Upper lobe of left lung (tissue), 6 donors: ENCODE measurements at regions not wholly inside any gene's neighbourhood (a gene's known extent, or its start where the extent isn't known, plus 50 kb on each side); places are given as distances from the start of the nearest gene placed in this dataset.

ENCODE experiments used
- ATAC-seq, 2 donors: fragments of 200-7000 bp; cut with Tn5 transposase; one replicate each; pipeline ENCODE4 v1.9.1; 2022; ENCODE audit warnings: mild to moderate bottlenecking in 2 of 2, moderate library complexity in 2 of 2; ENCODE audit not compliant: low FRiP score in 2 of 2
- DNase-seq, 2 donors: peaks; one replicate each; pipeline ENCODE4 v3.0.0-alpha.2; 2019 to 2020
- H3K27ac ChIP-seq, 4 donors: fragments of 200-600 bp; sonication (generic); one replicate each; pipeline ENCODE4 v1.5.1; 2016 to 2019
- H3K27me3 ChIP-seq, 4 donors: fragments of 200-600 bp; sonication (generic); one replicate each; pipeline ENCODE4 v1.5.1; 2017 to 2019
- H3K36me3 ChIP-seq, 4 donors: fragments of 200-600 bp; sonication (generic); one replicate each; pipeline ENCODE4 v1.5.1; 2016 to 2019
- H3K4me1 ChIP-seq, 4 donors: fragments of 200-600 bp; sonication (generic); one replicate each; pipeline ENCODE4 v1.5.1; 2018 to 2019
- H3K4me3 ChIP-seq, 4 donors: fragments of 200-600 bp; sonication (generic); one replicate each; pipeline ENCODE4 v1.5.1; 2017 to 2019; ENCODE audit warnings: mild to moderate bottlenecking in 2 of 4, moderate library complexity in 1 of 4
- H3K9me3 ChIP-seq, 4 donors: fragments of 200-600 bp; sonication (generic); one replicate each; pipeline ENCODE4 v1.5.1; 2018 to 2019
- EP300 ChIP-seq, 4 donors: sonication (generic); formaldehyde crosslinking; IDR thresholded peaks; one replicate each; pipeline ENCODE4 v1.5.1; 2017; ENCODE audit warnings: antibody characterized with exemption in 4 of 4, control low read depth in 2 of 4
- POLR2A ChIP-seq, 4 donors: fragments of 450-650 bp; IDR thresholded peaks; one replicate each; pipeline ENCODE4 v1.5.1; 2016 to 2017; ENCODE audit warnings: antibody characterized with exemption in 4 of 4, mild to moderate bottlenecking in 2 of 4
- POLR2AphosphoS5 ChIP-seq, 2 donors: sonication (generic); formaldehyde crosslinking; IDR thresholded peaks; one replicate each; pipeline ENCODE4 v1.5.1; 2017; ENCODE audit warnings: antibody characterized with exemption in 2 of 2
- WGBS, 2 donors: methylation state at CpG; one replicate each; pipeline ENCODE4 v1.1.5; 2017 to 2018; 5-methylcytosine and 5-hydroxymethylcytosine counted together
- TF ChIP-seq, protein P1 (sequence below), 6 experiments: fragments of 450-650 bp in 4 of 6; fragments of 200-600 bp in 2 of 6; sonication (generic) in 2 of 6; IDR thresholded peaks; one replicate each; pipeline ENCODE4 v1.5.1; 2016 to 2019; ENCODE audit warnings: antibody characterized with exemption in 6 of 6
- donor health status: DM: no; HTN: no; CAD: no; lungs with moderate emphysema.
- donor health status: DM: no; HTN: yes; CAD: no; lungs with severe emphysema.

DNA sequence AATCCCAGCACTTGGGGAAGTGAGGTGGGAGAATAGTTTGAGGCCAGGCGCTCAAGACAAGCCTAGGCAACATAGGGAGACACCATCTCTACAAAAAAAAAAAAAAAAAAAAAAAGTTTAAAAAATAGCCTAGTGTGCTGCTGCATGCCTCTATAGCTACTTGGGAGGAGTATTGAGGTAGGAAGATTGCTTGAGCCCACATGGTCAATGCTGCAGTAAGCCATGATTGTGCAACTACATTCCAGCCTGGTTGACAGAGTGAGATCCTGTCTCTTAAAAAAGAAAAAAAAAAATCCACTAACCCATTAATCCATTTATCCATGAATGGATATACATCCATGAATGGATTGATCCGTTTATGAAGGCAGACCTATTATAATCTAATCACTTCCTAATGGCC lies 1064.6 kb upstream of the EYS start:
- TF ChIP-seq, protein P1, sequence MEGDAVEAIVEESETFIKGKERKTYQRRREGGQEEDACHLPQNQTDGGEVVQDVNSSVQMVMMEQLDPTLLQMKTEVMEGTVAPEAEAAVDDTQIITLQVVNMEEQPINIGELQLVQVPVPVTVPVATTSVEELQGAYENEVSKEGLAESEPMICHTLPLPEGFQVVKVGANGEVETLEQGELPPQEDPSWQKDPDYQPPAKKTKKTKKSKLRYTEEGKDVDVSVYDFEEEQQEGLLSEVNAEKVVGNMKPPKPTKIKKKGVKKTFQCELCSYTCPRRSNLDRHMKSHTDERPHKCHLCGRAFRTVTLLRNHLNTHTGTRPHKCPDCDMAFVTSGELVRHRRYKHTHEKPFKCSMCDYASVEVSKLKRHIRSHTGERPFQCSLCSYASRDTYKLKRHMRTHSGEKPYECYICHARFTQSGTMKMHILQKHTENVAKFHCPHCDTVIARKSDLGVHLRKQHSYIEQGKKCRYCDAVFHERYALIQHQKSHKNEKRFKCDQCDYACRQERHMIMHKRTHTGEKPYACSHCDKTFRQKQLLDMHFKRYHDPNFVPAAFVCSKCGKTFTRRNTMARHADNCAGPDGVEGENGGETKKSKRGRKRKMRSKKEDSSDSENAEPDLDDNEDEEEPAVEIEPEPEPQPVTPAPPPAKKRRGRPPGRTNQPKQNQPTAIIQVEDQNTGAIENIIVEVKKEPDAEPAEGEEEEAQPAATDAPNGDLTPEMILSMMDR (IDR thresholded peaks at IDR 0.05), result no peak
- TF ChIP-seq POLR2AphosphoS5 (IDR thresholded peaks at IDR 0.05) (no peak), POLR2A (IDR thresholded peaks at IDR 0.05) (no peak), EP300 (IDR thresholded peaks at IDR 0.05) (no peak)
- Histone ChIP-seq H3K4me1 (no peaks in the 10 kb centered on the region), H3K9me3 (peaks cover 0 to 7% (median 0%) of the 10 kb centered on the region in 4 donors)

DNA sequence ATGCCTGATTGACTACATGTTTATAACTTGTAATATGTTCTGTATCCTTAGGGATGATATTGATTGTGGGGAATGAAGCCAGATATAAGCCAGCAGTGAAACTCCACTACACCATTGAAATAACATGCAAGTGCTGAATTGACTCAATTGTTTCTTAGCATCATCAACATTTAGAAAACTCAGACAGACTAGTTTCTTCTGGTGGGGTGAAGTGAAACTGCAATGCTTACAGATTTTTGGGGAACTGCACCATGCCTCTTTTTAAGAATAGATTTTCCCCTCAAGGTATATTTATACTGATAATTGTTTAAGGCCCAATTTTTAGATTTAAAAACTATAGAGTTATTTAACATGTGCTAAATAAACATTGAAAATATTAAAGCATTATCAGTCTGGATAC lies 1044.6 kb upstream of the EYS start:
- Histone ChIP-seq H3K9me3 (no peaks in the 10 kb centered on the region), H3K36me3 (no peaks in the 10 kb centered on the region), H3K4me3 (no peak overlapping the region), H3K4me1 (no peaks in the 10 kb centered on the region), H3K27me3 (no peaks in the 10 kb centered on the region), H3K27ac (no peak overlapping the region)
- ATAC-seq (no peak), DNase-seq (no peak)
- TF ChIP-seq, protein P1 (IDR thresholded peaks at IDR 0.05), result no peak
- no peak for TF ChIP-seq EP300 (IDR thresholded peaks at IDR 0.05)
- no peak for TF ChIP-seq POLR2AphosphoS5 (IDR thresholded peaks at IDR 0.05)
- no peak for TF ChIP-seq POLR2A (IDR thresholded peaks at IDR 0.05)

More for the DNA sequence above, 1064.6 kb upstream of the EYS start:
- H3K36me3 ChIP-seq, result no peaks in the 10 kb centered on the region
- no peak overlapping the region for H3K27ac ChIP-seq
- H3K4me3 ChIP-seq, result no peak overlapping the region
- H3K27me3 ChIP-seq, result no peaks in the 10 kb centered on the region
- WGBS, 2 donors, result 72 to 81% methylated on average over 2 of the region's 2 CpGs
- ATAC-seq (no peak), DNase-seq (no peak)

DNA sequence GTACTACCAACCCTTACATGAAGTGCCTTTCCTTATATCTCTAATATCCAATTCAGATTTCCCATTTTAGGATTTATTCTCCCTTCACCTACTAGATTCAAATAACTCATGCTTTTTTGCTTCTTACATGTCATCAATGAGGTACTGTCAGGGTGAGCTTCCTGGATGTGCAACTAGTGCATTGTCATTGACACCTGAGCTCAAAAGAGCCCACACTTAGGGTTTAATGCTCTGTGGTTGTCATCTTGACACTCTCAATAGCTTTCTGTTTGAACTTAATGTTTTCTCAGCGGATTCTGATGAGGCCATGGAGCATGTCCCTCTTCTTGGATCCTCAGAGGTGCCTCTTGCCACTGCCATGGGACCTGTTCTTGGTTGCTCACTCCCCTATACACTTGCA lies 1033.3 kb upstream of the EYS start:
- 33 to 58% methylated on average over 1 of the region's 1 CpG for WGBS, 2 donors

DNA sequence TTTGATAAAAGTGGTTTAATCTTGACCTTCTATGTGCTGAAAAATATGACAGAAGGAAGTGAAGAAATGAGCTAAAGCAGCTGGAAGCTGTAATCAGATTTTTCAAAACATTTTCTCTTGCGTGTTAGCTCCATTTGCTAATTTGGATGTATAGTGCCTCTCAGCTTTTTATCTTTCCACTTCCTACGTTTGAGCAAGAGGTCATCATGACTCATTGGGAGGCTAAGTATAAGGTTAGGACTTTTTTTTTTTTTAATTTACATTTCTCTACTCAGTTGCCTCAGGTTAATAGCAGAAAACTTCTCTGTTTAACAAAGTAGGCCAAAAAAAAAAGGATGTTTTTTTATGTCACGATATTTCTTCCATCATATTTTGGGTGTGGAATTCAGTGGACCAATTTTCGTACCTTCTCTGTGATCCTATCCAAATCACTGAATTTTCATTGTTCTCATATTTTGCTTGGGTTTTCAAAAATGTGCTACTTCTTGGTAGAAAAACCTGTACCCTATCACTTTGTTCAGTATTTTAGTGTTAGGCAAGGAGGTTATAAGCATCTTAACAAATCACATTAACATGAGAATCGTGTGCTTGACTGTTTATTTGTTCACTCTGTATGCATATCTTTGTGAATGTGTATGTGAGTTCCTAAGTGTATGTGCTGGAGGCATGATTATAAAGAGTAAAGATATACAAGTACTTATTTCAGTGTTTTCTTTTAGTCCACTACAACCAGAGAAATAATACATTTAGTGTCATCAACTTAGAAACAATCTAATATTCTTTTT lies 1028.3 kb upstream of the EYS start:
- ATAC-seq (no peak), DNase-seq (no peak)
- Histone ChIP-seq H3K36me3 (no peaks in the 10 kb centered on the region), H3K27ac (no peak overlapping the region), H3K4me3 (no peak overlapping the region), H3K27me3 (no peaks in the 10 kb centered on the region), H3K4me1 (no peaks in the 10 kb centered on the region), H3K9me3 (no peaks in the 10 kb centered on the region)
- TF ChIP-seq EP300 (IDR thresholded peaks at IDR 0.05), result no peak
- no peak for TF ChIP-seq POLR2AphosphoS5 (IDR thresholded peaks at IDR 0.05)
- TF ChIP-seq, protein P1 (IDR thresholded peaks at IDR 0.05), result no peak
- TF ChIP-seq POLR2A (IDR thresholded peaks at IDR 0.05), result no peak
- WGBS, 2 donors, result 58 to 59% methylated on average over 5 of the region's 5 CpGs

More for the DNA sequence above, 1033.3 kb upstream of the EYS start:
- TF ChIP-seq EP300 (IDR thresholded peaks at IDR 0.05) (no peak), POLR2A (IDR thresholded peaks at IDR 0.05) (no peak)
- TF ChIP-seq, protein P1 (IDR thresholded peaks at IDR 0.05), result no peak
- no peak for DNase-seq
- no peak for ATAC-seq
- Histone ChIP-seq H3K4me3 (no peak overlapping the region), H3K9me3 (no peaks in the 10 kb centered on the region), H3K36me3 (no peaks in the 10 kb centered on the region), H3K27ac (no peak overlapping the region), H3K27me3 (no peaks in the 10 kb centered on the region), H3K4me1 (no peaks in the 10 kb centered on the region)

DNA sequence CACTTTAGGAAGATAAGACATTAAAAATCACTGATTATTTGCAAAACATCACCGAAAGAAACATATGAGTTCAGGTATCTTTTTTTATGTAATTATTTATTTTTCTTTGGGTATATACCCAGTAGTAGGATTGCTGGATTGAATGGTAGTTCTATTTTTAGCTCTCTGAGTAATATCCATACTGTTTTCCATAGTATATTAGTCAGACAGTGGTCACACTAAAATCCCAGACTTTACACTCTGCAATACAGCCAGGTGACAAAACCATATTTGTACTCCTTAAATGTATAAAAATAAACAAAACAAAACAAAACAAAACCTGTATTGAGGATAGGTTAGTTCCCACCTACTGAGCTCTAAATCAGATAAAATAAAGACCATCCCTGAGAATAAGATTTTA lies 1024.3 kb upstream of the EYS start:
- DNase-seq, result no peak
- Histone ChIP-seq H3K27ac (no peak overlapping the region), H3K4me1 (no peaks in the 10 kb centered on the region), H3K27me3 (no peaks in the 10 kb centered on the region), H3K4me3 (no peak overlapping the region), H3K36me3 (no peaks in the 10 kb centered on the region), H3K9me3 (no peaks in the 10 kb centered on the region)
- ATAC-seq, result no peak
- 85 to 87% methylated on average over 1 of the region's 1 CpG for WGBS, 2 donors
- TF ChIP-seq POLR2A (IDR thresholded peaks at IDR 0.05) (no peak), EP300 (IDR thresholded peaks at IDR 0.05) (no peak), POLR2AphosphoS5 (IDR thresholded peaks at IDR 0.05) (no peak)
- TF ChIP-seq, protein P1 (IDR thresholded peaks at IDR 0.05), result no peak
